ENCODE measurements at regions not wholly inside any gene's neighbourhood (a gene's known extent, or its start where the extent isn't known, plus 50 kb on each side); places are given as distances from the start of the nearest gene placed in this dataset.
A peak's percentile ranks its signal among the peaks of the same experiment; 100 is the strongest.

DNA sequence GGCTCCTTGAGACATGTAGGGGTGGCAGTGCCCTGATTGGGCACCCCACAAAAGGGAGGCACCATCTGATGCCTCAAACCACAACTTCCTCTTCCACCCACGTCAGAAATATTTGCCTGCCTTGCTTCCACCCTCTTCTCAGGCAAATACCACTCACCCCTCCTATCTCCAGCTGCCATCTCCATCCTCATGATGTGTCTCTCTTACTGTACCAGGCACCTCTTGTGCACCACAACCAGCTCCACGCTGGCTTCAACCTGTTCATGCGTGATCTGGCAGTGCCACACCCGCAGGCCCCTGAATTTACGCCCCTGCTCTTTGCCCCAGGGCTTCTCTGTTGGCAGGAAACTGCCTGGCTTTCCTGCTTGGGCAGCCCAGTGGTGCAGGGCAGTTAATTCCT lies 87.8 kb upstream of the HSPA9 start:
- H4K20me1 ChIP-seq (ENCODE audit: insufficient read depth, low read length), result no peaks in the 10 kb centered on the region
- DNase-seq (ENCODE audit: insufficient read length, low spot score, missing footprints), result no peak
- no peaks in the 10 kb centered on the region for H3K36me3 ChIP-seq (ENCODE audit: insufficient read depth, low read length)
- no peak overlapping the region for H3K4me3 ChIP-seq (ENCODE audit: insufficient read depth, low read length)
- H3K79me2 ChIP-seq (ENCODE audit: insufficient read depth, low read length), result no peaks in the 10 kb centered on the region
- TF ChIP-seq, protein P1, sequence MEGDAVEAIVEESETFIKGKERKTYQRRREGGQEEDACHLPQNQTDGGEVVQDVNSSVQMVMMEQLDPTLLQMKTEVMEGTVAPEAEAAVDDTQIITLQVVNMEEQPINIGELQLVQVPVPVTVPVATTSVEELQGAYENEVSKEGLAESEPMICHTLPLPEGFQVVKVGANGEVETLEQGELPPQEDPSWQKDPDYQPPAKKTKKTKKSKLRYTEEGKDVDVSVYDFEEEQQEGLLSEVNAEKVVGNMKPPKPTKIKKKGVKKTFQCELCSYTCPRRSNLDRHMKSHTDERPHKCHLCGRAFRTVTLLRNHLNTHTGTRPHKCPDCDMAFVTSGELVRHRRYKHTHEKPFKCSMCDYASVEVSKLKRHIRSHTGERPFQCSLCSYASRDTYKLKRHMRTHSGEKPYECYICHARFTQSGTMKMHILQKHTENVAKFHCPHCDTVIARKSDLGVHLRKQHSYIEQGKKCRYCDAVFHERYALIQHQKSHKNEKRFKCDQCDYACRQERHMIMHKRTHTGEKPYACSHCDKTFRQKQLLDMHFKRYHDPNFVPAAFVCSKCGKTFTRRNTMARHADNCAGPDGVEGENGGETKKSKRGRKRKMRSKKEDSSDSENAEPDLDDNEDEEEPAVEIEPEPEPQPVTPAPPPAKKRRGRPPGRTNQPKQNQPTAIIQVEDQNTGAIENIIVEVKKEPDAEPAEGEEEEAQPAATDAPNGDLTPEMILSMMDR (IDR thresholded peaks at IDR 0.05; ENCODE audit: extremely low read depth, low read depth, low read length), result no peak
- no peaks in the 10 kb centered on the region for H3K4me1 ChIP-seq (ENCODE audit: insufficient read depth, low read length)
- no peaks in the 10 kb centered on the region for H3K27me3 ChIP-seq (ENCODE audit: insufficient read depth, low read length)
- no peaks in the 10 kb centered on the region for H3K9me3 ChIP-seq (ENCODE audit: low read depth, low read length)
- no peak overlapping the region for H2AFZ ChIP-seq (ENCODE audit: low read length)
- no peak overlapping the region for H3K27ac ChIP-seq (ENCODE audit: low read depth, low read length)
- no peak overlapping the region for H3K4me2 ChIP-seq (ENCODE audit: insufficient read depth, low read length)

DNA sequence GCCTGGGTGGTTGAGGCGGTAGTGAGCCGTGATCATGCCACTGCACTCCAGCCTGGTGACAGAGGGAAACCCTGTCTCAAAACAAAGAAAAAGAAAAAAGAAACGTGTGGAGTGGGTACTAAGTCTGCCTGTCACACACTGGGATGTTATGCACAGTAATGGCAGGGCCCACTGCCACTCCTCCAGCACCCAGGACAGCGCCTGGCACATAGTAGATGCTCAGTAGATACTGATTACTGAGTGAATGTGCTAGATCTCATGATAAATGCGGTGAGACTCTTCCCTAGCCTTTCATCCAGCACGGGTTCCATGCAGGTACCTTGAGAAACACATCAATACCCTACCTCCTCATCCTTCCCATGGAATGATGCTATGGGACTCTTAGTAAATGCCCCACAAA lies 87.4 kb upstream of the HSPA9 start:
- Histone ChIP-seq H4K20me1 (ENCODE audit: insufficient read depth, low read length) (no peaks in the 10 kb centered on the region), H3K4me2 (ENCODE audit: insufficient read depth, low read length) (no peak overlapping the region), H3K27ac (ENCODE audit: low read depth, low read length) (no peak overlapping the region), H3K9me3 (ENCODE audit: low read depth, low read length) (no peaks in the 10 kb centered on the region), H3K27me3 (ENCODE audit: insufficient read depth, low read length) (no peaks in the 10 kb centered on the region), H3K36me3 (ENCODE audit: insufficient read depth, low read length) (no peaks in the 10 kb centered on the region), H3K4me3 (ENCODE audit: insufficient read depth, low read length) (no peak overlapping the region), H2AFZ (ENCODE audit: low read length) (no peak overlapping the region), H3K4me1 (ENCODE audit: insufficient read depth, low read length) (no peaks in the 10 kb centered on the region), H3K79me2 (ENCODE audit: insufficient read depth, low read length) (no peaks in the 10 kb centered on the region)
- TF ChIP-seq, protein P1 (IDR thresholded peaks at IDR 0.05; ENCODE audit: extremely low read depth, low read depth, low read length), result no peak
- DNase-seq (ENCODE audit: insufficient read length, low spot score, missing footprints), result no peak

DNA sequence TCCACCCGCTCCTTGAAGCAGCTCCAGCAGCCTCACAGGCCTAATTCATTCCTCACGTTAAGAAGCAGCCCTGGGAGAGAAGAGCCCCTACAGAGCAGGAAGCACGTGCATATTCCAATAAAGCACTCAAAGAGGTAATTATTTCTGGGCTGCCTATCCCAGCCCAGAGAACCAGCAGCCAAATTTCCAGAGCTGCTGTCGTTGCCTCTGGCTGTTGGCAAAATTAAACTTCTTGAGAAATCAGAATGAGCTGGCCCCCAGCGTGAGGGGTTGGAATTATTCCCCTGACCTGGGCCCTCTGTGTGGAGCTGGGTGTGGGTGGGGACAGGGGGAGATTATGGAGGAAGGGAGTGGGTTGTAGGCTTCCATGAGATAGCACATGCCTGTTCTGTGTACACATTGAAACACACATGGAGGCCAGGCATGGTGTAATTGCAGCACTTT lies 86.8 kb upstream of the HSPA9 start:
- TF ChIP-seq, protein P1 (IDR thresholded peaks at IDR 0.05; ENCODE audit: extremely low read depth, low read depth, low read length), result no peak
- no peak overlapping the region for H3K4me2 ChIP-seq (ENCODE audit: insufficient read depth, low read length)
- H3K4me3 ChIP-seq (ENCODE audit: insufficient read depth, low read length), result no peak overlapping the region
- H3K36me3 ChIP-seq (ENCODE audit: insufficient read depth, low read length), result no peaks in the 10 kb centered on the region
- H3K9me3 ChIP-seq (ENCODE audit: low read depth, low read length), result no peaks in the 10 kb centered on the region
- H3K79me2 ChIP-seq (ENCODE audit: insufficient read depth, low read length), result no peaks in the 10 kb centered on the region
- H3K27ac ChIP-seq (ENCODE audit: low read depth, low read length), result no peak overlapping the region
- peak; percentile 18 for DNase-seq (ENCODE audit: insufficient read length, low spot score, missing footprints)
- H2AFZ ChIP-seq (ENCODE audit: low read length), result no peak overlapping the region
- H3K27me3 ChIP-seq (ENCODE audit: insufficient read depth, low read length), result no peaks in the 10 kb centered on the region
- H3K4me1 ChIP-seq (ENCODE audit: insufficient read depth, low read length), result no peaks in the 10 kb centered on the region
- H4K20me1 ChIP-seq (ENCODE audit: insufficient read depth, low read length), result no peaks in the 10 kb centered on the region

DNA sequence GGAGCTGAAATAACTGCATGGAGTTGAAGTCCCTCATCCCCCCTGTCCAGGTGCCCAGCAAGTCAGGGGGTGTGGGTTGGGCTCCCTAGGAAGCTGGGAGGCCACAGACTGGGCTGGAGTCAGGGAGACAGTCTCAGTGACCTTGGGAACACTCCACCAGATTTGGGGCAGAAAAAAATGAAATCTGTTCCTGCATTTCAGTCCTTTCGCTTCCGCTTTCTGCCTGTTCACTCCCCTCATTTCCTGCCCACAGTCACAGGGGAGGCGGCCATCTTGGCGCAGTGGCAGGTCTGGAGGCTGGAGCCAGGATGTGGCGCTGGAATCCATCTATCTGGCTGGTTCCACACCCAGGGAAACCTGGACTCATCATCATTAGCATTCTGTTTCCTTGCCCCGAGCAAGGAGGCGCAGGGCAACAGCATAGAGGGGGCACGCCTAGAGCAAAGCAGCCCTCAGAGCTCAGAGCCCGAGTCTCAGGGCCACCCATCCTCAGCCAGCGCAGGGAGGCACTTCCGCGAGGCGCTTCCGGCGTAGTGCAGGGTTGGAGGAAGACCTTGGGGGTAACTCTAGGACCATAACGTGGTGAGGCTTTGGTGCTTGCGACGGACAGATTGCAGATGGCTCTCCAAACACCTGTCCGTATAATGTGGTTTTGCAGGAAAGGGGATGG lies 86.2 kb upstream of the HSPA9 start:
- H3K4me1 ChIP-seq (ENCODE audit: insufficient read depth, low read length), result no peaks in the 10 kb centered on the region
- no peaks in the 10 kb centered on the region for H3K36me3 ChIP-seq (ENCODE audit: insufficient read depth, low read length)
- no peak overlapping the region for H2AFZ ChIP-seq (ENCODE audit: low read length)
- DNase-seq (ENCODE audit: insufficient read length, low spot score, missing footprints), result no peak
- H3K27ac ChIP-seq (ENCODE audit: low read depth, low read length), result no peak overlapping the region
- no peaks in the 10 kb centered on the region for H3K79me2 ChIP-seq (ENCODE audit: insufficient read depth, low read length)
- H3K27me3 ChIP-seq (ENCODE audit: insufficient read depth, low read length), result no peaks in the 10 kb centered on the region
- no peaks in the 10 kb centered on the region for H3K9me3 ChIP-seq (ENCODE audit: low read depth, low read length)
- H3K4me3 ChIP-seq (ENCODE audit: insufficient read depth, low read length), result no peak overlapping the region
- H4K20me1 ChIP-seq (ENCODE audit: insufficient read depth, low read length), result no peaks in the 10 kb centered on the region
- H3K4me2 ChIP-seq (ENCODE audit: insufficient read depth, low read length), result no peak overlapping the region
- TF ChIP-seq, protein P1 (IDR thresholded peaks at IDR 0.05; ENCODE audit: extremely low read depth, low read depth, low read length), result no peak
